ENCODE measurements at regions not wholly inside any gene's neighbourhood (a gene's known extent, or its start where the extent isn't known, plus 50 kb on each side); places are given as distances from the start of the nearest gene placed in this dataset.

DNA sequence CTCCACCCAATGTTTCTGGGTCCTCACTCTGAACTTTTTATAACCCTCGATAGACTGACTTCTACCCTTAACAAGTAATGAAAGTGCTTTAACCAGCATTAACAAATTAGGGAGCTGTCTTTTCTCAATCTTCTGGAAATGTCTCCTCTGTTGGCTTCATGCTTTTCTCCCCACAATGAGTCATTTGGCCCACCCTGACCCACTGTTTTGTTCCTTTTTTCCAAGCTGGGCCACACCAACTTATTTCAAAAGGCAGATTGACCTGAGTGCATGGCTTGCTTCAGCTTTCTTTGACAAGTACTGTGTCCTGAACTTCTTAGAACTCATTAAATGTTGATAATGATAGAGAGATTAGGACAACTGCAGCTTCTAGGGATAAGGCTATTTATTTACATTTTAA lies 199.6 kb upstream of the SEMA6D start:
- TF ChIP-seq ZBTB7A (IDR thresholded peaks at IDR 0.05; ENCODE audit: low read depth): no peak
- no peak for TF ChIP-seq EGR1 (IDR thresholded peaks at IDR 0.05)

DNA sequence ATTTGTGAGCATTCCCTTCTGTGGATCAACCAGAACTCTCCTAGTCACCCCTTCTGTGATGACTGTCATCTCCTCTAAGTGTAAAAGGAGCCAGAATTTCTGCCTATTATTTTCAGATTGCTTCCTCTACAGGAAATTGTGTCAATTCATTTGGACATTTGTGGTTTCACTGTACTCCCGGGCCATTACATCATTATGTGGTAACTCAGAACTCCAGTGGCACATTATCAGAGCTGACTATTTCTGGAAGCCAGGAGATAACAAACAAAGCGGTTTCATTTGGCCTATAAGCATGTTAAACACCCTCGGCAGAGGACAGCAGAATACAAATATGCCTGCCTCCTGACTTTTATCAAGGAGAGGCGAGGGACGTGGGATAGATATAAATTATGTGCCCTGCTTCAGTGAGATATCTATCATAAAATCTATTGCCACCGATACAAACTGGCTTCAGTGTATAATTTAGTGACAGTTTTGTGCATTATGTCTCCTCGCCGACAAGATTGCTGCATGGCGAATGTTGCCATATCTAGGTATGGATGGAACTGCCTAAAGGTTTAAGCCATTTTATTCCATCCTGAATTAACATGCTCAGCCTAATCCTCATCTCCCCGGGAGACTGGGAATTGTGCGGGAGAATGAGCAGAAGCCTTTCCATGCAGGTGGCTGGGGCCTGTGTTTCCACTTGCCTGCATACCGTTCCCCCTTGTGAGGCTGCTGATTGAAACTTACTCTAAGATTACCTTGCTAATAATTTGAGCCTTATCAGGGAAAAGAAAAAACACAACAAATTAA lies 193.4 kb upstream of the SEMA6D start:
- TF ChIP-seq TEAD4 (IDR thresholded peaks at IDR 0.05) (no peak), TAF1 (IDR thresholded peaks at IDR 0.05; ENCODE audit: low read depth) (no peak), FOXM1 (IDR thresholded peaks at IDR 0.05; ENCODE audit: borderline replicate concordance, low read depth) (no peak), YY1 (IDR thresholded peaks at IDR 0.05; ENCODE audit: low read depth) (no peak), ZBTB7A (IDR thresholded peaks at IDR 0.05; ENCODE audit: low read depth) (no peak), TCF12 (IDR thresholded peaks at IDR 0.05; ENCODE audit: low read depth) (no peak), CREB1 (IDR thresholded peaks at IDR 0.05; ENCODE audit: low read depth) (no peak), CEBPB (IDR thresholded peaks at IDR 0.05) (no peak)
- TF ChIP-seq, protein P1, sequence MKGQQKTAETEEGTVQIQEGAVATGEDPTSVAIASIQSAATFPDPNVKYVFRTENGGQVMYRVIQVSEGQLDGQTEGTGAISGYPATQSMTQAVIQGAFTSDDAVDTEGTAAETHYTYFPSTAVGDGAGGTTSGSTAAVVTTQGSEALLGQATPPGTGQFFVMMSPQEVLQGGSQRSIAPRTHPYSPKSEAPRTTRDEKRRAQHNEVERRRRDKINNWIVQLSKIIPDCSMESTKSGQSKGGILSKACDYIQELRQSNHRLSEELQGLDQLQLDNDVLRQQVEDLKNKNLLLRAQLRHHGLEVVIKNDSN (IDR thresholded peaks at IDR 0.05): no peak
- TF ChIP-seq, protein P2, sequence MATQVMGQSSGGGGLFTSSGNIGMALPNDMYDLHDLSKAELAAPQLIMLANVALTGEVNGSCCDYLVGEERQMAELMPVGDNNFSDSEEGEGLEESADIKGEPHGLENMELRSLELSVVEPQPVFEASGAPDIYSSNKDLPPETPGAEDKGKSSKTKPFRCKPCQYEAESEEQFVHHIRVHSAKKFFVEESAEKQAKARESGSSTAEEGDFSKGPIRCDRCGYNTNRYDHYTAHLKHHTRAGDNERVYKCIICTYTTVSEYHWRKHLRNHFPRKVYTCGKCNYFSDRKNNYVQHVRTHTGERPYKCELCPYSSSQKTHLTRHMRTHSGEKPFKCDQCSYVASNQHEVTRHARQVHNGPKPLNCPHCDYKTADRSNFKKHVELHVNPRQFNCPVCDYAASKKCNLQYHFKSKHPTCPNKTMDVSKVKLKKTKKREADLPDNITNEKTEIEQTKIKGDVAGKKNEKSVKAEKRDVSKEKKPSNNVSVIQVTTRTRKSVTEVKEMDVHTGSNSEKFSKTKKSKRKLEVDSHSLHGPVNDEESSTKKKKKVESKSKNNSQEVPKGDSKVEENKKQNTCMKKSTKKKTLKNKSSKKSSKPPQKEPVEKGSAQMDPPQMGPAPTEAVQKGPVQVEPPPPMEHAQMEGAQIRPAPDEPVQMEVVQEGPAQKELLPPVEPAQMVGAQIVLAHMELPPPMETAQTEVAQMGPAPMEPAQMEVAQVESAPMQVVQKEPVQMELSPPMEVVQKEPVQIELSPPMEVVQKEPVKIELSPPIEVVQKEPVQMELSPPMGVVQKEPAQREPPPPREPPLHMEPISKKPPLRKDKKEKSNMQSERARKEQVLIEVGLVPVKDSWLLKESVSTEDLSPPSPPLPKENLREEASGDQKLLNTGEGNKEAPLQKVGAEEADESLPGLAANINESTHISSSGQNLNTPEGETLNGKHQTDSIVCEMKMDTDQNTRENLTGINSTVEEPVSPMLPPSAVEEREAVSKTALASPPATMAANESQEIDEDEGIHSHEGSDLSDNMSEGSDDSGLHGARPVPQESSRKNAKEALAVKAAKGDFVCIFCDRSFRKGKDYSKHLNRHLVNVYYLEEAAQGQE (IDR thresholded peaks at IDR 0.05; ENCODE audit: low read depth): no peak
- TF ChIP-seq, protein P3, sequence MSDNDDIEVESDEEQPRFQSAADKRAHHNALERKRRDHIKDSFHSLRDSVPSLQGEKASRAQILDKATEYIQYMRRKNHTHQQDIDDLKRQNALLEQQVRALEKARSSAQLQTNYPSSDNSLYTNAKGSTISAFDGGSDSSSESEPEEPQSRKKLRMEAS (IDR thresholded peaks at IDR 0.05): no peak

DNA sequence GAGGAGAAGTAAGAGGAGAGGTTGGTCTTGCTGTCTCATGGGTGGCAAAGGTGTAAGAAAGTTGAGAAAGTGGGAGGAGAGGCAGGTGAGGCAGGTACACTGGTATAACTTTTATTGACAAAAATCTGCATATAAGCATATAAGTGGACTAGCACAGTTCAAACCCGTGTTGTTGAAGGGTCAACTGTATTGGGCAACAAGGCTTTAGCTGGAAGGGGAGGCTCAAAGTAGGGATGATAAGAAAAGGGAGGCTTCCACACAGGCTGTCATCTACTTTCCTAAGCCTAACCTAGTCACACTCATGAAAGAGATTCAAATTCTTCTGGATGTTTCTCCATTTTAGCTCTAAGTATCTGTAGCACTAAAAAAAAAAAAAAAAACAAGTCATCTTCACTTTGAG lies 188.1 kb upstream of the SEMA6D start:
- no peak for TF ChIP-seq NFIC (IDR thresholded peaks at IDR 0.05)
- TF ChIP-seq, protein P1 (IDR thresholded peaks at IDR 0.05): no peak
- TF ChIP-seq, protein P2 (IDR thresholded peaks at IDR 0.05; ENCODE audit: low read depth): no peak
- TF ChIP-seq RAD21 (IDR thresholded peaks at IDR 0.05; ENCODE audit: low read depth): no peak
- TF ChIP-seq EGR1 (IDR thresholded peaks at IDR 0.05): no peak
- no peak for TF ChIP-seq CREB1 (IDR thresholded peaks at IDR 0.05; ENCODE audit: low read depth)
- no peak for TF ChIP-seq ZBTB7A (IDR thresholded peaks at IDR 0.05; ENCODE audit: low read depth)
- TF ChIP-seq YY1 (IDR thresholded peaks at IDR 0.05; ENCODE audit: low read depth): no peak
- no peak for TF ChIP-seq FOXM1 (IDR thresholded peaks at IDR 0.05; ENCODE audit: borderline replicate concordance, low read depth)
- no peak for TF ChIP-seq TEAD4 (IDR thresholded peaks at IDR 0.05)
- TF ChIP-seq TAF1 (IDR thresholded peaks at IDR 0.05; ENCODE audit: low read depth): no peak
- TF ChIP-seq, protein P3 (IDR thresholded peaks at IDR 0.05): no peak

DNA sequence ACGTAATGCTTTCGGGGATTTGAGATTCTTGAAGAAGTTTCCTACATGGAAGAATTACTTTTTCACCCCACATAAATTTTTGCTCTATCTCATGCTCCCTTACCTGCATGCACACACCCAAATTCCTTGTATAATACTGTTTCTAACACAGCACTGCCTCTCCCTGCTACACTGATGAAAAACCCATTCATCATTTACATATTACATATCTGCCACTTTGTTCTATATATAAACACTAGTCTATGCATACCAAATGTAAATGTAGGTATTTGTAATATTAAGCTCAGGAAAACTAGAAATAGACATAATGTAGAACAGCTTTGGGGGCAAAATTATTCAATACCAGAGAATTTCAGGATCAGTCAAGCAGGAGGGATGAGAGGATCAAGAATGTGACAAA lies 182.6 kb upstream of the SEMA6D start:
- TF ChIP-seq YY1 (IDR thresholded peaks at IDR 0.05; ENCODE audit: low read depth) (no peak), ZBTB7A (IDR thresholded peaks at IDR 0.05; ENCODE audit: low read depth) (no peak), TAF1 (IDR thresholded peaks at IDR 0.05; ENCODE audit: low read depth) (no peak), FOXM1 (IDR thresholded peaks at IDR 0.05; ENCODE audit: borderline replicate concordance, low read depth) (no peak), CREB1 (IDR thresholded peaks at IDR 0.05; ENCODE audit: low read depth) (no peak)
- TF ChIP-seq, protein P3 (IDR thresholded peaks at IDR 0.05): no peak

DNA sequence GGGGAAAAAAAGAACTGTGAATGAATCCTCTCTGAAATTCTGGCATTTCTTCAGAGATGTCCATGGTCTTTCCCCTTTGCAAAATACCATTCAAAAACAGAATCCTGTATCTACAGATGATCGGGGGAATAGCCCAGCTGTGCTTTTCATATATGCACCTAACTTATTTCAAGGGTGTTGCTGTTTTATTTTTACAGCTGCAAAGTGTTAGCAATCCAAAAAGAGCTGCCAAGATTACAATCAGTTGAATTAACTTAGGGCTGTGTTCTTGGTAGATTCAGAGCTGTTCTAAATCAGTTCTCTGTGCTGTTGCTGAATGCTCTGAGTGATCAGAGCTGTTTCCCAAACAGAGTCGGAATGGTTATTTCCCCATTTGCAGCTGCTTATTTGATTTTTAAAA lies 175.7 kb upstream of the SEMA6D start:
- TF ChIP-seq EP300 (IDR thresholded peaks at IDR 0.05; ENCODE audit: borderline replicate concordance): no peak
- no peak for TF ChIP-seq ZBTB7A (IDR thresholded peaks at IDR 0.05; ENCODE audit: low read depth)
- TF ChIP-seq, protein P3 (IDR thresholded peaks at IDR 0.05): no peak
- no peak for TF ChIP-seq TEAD4 (IDR thresholded peaks at IDR 0.05)
- no peak for TF ChIP-seq EGR1 (IDR thresholded peaks at IDR 0.05)
- TF ChIP-seq, protein P1 (IDR thresholded peaks at IDR 0.05): no peak
- TF ChIP-seq RAD21 (IDR thresholded peaks at IDR 0.05; ENCODE audit: low read depth): no peak
- TF ChIP-seq, protein P2 (IDR thresholded peaks at IDR 0.05; ENCODE audit: low read depth): no peak
- no peak for TF ChIP-seq FOXM1 (IDR thresholded peaks at IDR 0.05; ENCODE audit: borderline replicate concordance, low read depth)
- no peak for TF ChIP-seq TAF1 (IDR thresholded peaks at IDR 0.05; ENCODE audit: low read depth)
- no peak for TF ChIP-seq CEBPB (IDR thresholded peaks at IDR 0.05)
- no peak for TF ChIP-seq CREB1 (IDR thresholded peaks at IDR 0.05; ENCODE audit: low read depth)
- TF ChIP-seq TCF12 (IDR thresholded peaks at IDR 0.05; ENCODE audit: low read depth): no peak
- TF ChIP-seq YY1 (IDR thresholded peaks at IDR 0.05; ENCODE audit: low read depth): no peak
- no peak for TF ChIP-seq NFIC (IDR thresholded peaks at IDR 0.05)
